Activated CD8-positive, alpha-beta memory T cell treated with anti-CD3 and anti-CD28 coated beads for 48 hours (primary cell): ENCODE measurements at regions not wholly inside any gene's neighbourhood (a gene's known extent, or its start where the extent isn't known, plus 50 kb on each side); places are given as distances from the start of the nearest gene placed in this dataset.
"Not testable (repeated sequence)": the region's sequence is repeated elsewhere in the genome, so short reads cannot be mapped to it uniquely, and the experiment has no call there.

Experiments
- DNase-seq, 3 experiments: peaks; one replicate each; pipeline ENCODE4 v3.0.0-alpha.2; 2020; ENCODE audit warnings: low read depth in 2 of 3, low spot score in 2 of 3

DNA sequence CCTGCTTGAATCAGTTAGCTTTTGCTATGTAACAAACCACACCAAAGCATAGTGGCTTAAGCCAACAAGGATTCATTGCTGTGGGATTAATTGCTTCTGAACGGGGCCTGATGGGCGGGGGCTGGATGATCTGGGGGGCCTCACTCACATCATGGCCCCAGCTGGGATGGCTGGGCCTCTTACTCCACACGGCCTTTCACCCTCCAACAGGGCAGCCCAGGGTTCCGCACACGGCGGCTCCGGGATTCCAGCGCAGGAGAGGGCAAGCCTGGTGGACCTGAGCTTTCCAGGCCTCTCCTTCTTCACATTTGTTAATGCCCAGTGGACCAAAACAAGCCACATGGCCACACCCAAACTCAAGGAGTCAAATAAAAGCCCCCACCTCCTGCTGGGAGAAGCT is 86.3 kb upstream of the PHLPP1 start:
- DNase-seq = no peak

DNA sequence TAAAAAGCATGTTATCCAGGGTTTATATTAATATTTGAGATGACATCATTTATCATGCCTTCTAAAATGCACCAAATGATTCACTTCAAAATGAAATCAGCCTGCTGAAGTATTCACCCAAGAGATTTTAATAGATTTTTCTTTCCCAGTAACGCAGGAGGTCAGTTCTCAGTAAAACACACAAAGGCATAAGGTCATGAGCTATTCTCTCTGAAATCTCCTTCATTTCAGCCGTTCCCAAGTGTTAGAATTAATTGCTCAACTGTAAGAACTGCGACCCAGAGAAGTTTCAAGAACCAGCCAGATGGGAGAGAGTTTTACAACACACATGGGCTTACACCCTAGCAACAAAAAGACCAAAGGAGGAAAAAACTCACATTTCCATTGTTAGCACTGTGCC is 84.2 kb upstream of the PHLPP1 start:
- no peak for DNase-seq

GRCh38 chr18:62632788-62633455 is 82.4 kb upstream of the PHLPP1 start:
- no peak for DNase-seq

GRCh38 chr18:62634458-62634857 is 80.9 kb upstream of the PHLPP1 start:
- DNase-seq = no peak

DNA sequence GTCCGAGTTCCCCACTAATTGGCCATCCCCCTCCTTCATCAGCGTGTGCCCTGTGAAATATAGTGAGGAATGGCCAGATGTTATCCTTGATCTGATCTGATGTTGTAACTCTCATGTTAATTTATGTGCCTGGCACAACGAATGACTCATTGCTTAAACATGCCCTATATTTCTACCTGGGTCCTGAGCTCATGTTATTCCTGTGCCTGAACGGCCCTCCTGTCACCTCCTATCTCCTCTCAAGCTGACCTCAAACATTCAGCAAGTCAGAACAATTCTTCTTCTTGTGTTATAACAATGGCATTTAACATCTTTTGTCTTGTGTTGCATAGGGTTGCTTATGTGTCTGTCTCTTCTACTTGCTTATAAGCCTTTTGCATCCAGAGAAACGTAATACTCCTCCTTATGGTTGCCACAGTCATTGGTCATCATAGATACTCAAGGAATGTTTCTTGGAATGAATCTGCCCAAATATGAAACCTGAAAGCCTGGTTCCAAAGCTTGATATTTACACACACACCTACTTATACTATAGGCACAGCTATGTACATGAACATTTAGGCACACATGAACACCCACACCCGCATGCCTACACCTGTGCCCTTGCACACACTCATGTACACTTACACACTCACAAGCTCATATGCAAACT is 80.2 kb upstream of the PHLPP1 start:
- DNase-seq = no peak

GRCh38 chr18:62637403-62637802 is 77.9 kb upstream of the PHLPP1 start:
- no peak for DNase-seq

DNA sequence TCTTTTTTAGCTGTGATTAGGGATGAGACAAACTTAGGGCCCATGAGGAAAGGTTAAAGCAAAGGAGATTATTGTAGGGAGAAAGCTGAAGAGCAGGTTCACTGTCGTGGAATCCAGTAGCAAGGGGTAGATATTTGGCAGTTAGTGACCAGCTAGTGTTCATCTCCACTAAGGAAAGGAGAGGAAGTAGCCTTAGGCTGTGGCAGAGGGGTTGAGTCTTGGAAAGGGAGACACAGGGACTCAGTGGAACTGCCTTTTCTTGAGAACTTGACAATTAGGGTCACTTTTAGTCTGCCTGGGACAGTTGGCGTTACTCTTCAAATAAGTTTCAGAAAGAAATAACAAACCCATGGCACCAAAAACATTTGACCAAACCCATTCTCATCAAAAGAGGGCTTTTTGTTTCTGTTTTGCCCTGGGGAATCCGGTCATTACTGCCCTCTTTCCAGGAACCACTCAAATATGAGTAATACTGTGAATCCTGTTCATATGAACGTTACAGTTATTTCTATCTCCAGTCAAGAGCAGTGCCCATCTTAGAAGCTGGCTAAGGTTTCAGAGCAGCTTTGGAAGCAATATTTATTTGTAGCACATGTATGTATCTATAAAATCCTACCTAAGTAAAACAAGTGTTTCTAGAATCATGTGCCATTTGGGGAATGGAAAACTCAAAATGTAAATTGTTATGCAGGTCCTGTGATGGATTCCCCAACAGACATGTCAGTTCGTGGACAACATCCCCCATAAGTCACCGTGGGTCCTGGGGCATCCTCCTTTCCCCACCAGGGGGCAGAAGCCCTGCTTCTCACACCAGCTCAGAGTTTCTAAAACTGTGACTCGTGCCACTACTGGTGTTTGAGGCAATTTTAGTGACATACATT is 77.3 kb upstream of the PHLPP1 start:
- DNase-seq = peak; percentile 10 to 30 (median 17)

- DNase-seq = no peak
Measured at GRCh38 chr18:62643181-62643580, 72.2 kb upstream of the PHLPP1 start.

DNA sequence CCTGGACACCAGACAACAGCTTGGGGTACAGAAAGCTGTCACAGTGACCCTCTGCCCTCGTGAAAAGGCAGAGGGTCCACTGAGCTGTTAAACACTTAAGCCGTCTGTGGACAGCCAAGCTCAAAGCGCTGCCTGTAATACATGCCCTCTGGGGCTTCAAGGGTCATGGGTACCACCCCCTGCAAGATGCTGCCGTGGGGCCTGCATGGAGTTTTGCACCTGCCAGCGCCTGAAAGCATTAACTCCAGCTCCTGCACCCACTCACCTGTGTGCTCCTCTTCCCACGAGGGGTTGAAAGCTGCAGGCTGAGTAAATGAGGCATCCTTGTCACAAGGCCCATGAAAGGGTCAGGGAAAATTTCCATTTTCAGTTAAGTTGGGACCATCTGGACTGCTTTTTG is 70.6 kb upstream of the PHLPP1 start:
- no peak for DNase-seq

GRCh38 chr18:62647179-62647578 is 68.2 kb upstream of the PHLPP1 start:
- DNase-seq = no peak

- DNase-seq = no peak
Measured at GRCh38 chr18:62648045-62648678, 67.2 kb upstream of the PHLPP1 start.

DNA sequence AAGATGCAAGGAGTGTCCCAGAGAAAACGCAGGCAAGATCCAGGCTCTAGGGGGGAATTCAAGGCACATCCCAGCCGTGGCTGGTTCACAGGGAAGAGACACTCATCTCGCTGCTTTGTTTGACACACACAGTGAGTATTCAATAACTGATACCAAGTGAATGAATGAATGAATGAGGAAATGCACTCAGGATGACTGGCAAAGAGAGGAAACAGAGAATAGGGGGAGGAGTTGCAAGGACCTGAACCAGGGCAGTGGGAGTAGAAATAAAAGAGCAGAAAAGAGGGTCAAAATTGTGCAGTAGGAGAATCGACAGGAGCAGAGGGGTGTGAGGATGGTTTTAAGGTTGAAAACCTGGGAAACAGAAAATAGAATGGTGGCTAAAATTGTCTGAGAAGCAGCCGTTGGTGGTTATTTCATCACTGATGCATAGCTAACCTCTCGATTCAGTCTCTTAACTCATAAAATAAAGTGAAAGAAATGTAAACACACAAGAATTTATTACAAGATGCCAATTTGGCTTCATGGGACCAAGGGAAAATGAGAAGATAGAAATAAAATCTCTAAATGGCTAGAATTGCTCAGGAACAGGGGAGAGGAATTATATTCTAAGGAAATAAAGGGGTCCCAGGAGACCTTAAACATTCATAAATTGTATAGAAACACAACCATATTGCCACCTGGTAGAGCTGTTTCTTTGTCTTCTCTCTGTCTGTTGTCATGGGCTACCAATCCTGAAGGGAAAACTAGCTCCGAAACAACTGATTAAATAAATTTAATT is 63.9 kb upstream of the PHLPP1 start:
- DNase-seq = no peak

DNA sequence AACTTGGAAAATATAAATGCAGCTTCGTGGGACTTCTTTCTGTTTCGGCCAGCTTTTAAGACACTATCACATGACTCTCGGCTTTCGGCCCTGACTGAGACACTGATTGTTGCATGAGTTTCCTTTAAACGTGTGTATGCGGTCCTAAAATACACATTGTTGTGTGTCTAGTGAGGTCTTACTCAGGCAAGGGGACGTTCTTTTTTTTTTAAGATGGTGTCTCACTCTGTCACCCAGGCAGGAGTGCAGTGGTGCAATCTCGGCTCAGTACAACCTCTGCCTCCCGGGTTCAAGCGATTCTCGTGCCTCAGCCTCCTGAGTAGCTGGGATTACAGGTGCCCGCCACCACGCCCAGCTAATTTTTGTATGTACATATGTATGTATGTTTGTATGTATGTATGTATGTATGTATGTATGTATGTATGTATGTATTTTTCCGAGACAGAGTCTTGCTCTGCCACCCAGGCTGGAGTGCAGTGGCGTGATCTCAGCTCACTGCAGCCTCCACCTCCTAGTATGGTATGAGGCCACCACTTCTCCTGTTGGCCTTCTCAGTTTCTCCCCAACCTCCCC is 63.2 kb upstream of the PHLPP1 start:
- DNase-seq = not testable (repeated sequence)

DNA sequence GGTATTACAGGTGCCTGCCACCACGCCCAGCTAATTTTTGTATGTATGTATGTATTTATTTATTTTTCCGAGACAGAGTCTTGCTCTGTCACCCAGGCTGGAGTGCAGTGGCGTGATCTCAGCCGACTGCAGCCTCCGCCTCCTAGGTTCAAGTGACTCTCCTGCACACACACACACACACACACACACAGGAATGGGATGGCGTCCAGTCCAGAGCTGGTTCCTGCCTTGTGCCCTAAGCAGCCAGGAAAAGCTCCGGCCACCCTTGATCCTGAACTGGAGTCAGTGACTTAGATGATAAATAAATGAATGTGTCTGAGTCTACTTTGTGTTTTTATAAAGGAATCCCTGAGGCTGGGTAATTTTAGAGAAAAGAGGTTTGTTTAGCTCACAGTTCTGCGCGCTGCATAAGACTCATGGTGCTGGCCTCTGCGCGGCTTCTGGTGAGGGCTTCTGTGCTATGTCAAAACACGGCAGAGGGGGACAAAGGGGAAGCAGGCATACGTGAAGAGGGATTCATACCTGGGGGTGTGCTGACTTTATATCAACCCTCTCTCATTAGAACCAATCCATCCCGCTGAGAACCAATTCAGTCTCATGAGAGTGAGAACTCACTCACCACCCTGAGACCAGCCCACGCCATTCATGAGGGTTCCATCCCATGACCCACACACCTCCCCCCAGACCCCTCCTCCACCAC is 59.7 kb upstream of the PHLPP1 start:
- DNase-seq = no peak

GRCh38 chr18:62658028-62658427 is 57.3 kb upstream of the PHLPP1 start:
- DNase-seq = no peak

- DNase-seq = no peak
Measured at GRCh38 chr18:62659698-62660097, 55.6 kb upstream of the PHLPP1 start.

DNA sequence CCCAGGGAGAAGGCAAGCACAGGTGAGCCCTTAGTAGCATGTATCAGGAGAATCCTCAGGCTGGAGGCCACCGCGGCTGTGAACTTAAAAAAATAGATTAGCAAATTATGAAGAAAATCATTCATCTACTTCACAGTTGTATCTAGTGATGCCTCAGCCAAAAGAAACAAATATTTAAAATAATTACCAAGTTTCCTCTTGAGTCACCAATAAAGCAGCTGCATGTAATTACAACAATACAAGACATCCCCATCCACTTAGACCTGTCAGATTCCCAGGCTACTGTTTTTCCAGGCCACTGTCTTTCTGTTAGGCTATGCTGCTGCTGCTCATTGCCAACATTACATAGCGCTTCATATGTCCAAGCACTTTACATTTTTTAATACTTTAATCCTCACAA is 54.6 kb upstream of the PHLPP1 start:
- DNase-seq = no peak

GRCh38 chr18:62663731-62664336 is 51.5 kb upstream of the PHLPP1 start:
- DNase-seq = no peak

- no peak for DNase-seq
Measured at GRCh38 chr18:62664414-62664813, 50.9 kb upstream of the PHLPP1 start.
